T-helper 1 cell treated with Interleukin-12 subunit alpha and Interleukin-12 subunit beta and Interleukin-4 antibody, amounts not matched to agents 30 μg/mL and 1 μg/mL, for 36 hours (primary cell): ENCODE measurements at regions not wholly inside any gene's neighbourhood (a gene's known extent, or its start where the extent isn't known, plus 50 kb on each side); places are given as distances from the start of the nearest gene placed in this dataset.

Source experiments
- H3K27ac Mint-ChIP-seq: one replicate; pipeline ENCODE4 v1.8.0; 2021; ENCODE audit warnings: mild to moderate bottlenecking, mixed read lengths
- H3K27me3 Mint-ChIP-seq: one replicate; pipeline ENCODE4 v1.8.0; 2021; ENCODE audit warnings: low read depth, mixed read lengths
- H3K36me3 Mint-ChIP-seq: one replicate; pipeline ENCODE4 v1.8.0; 2021; ENCODE audit warnings: low read depth, mixed read lengths
- H3K4me1 Mint-ChIP-seq: one replicate; pipeline ENCODE4 v1.8.0; 2021; ENCODE audit warnings: low read depth, mixed read lengths
- H3K4me3 Mint-ChIP-seq: one replicate; pipeline ENCODE4 v1.8.0; 2021; ENCODE audit warnings: mild to moderate bottlenecking, moderate library complexity, mixed read lengths
- H3K9me3 Mint-ChIP-seq: one replicate; pipeline ENCODE4 v1.8.0; 2021; ENCODE audit warnings: mixed read lengths

DNA sequence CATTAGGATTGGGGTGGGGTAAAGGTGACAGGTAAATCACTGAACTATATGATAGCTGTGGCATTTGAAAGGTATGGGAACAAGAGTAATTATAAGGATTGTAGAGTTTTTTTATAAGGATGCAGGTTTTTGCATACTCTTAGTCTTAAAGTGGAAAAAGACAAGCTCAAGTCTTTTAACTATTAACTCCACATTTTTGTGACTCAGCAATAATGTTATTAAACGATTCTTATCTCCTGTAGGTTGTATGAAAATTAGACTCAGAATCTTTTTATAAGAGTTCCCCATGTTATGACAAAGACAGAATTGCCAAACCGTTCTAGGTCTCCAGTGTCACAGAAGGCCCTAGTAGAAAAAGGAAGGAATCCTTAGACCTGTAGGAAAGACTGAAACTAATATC is 49.9 kb upstream of the TTLL7 start:
- Mint-ChIP-seq H3K27ac (no peak overlapping the region), H3K9me3 (no peaks in the 10 kb centered on the region), H3K4me1 (no peaks in the 10 kb centered on the region), H3K36me3 (no peaks in the 10 kb centered on the region), H3K27me3 (no peaks in the 10 kb centered on the region), H3K4me3 (no peak overlapping the region)
